HCT116 (cell line): ENCODE measurements at regions not wholly inside any gene's neighbourhood (a gene's known extent, or its start where the extent isn't known, plus 50 kb on each side); places are given as distances from the start of the nearest gene placed in this dataset.
"Not testable (repeated sequence)": the region's sequence is repeated elsewhere in the genome, so short reads cannot be mapped to it uniquely, and the experiment has no call there.

ENCODE experiments used
- ATAC-seq: fragments of 200-7000 bp; cut with Tn5 transposase; 2 replicates; pipeline ENCODE4 v1.9.1; 2020; ENCODE audit warnings: mild to moderate bottlenecking, moderate library complexity
- BruUV-seq: library from RNA; stranded (reverse); fragments of 400-500 nt; replicated peaks from 2 replicates; lab custom pipeline; 2021; lab: Mats Ljungman, UMichigan
- CTCF ChIA-PET: fragments of 300-600 bp; sonication (Branson Sonifier 250); formaldehyde crosslinking; loops from one replicate; lab custom pipeline; 2021; ENCODE audit warnings: antibody characterized with exemption; lab: Charles Lee
- POLR2A ChIA-PET: fragments of 300-600, 350-600 bp; sonication (Branson Sonifier 250); formaldehyde crosslinking; loops from one replicate; lab custom pipeline; 2021; ENCODE audit warnings: antibody characterized with exemption; lab: Charles Lee
- RAD21 ChIA-PET, 2 experiments: fragments of 300-600 bp; sonication (Branson Sonifier 250); formaldehyde crosslinking; loops; one replicate each; lab custom pipeline; 2023; ENCODE audit warnings: low total read pairs in 2 of 2; ENCODE audit not compliant: uncharacterized antibody in 2 of 2, unreplicated experiment in 2 of 2, low non-redundant PET in 1 of 2; lab: Charles Lee
- DNase-seq: peaks from one replicate; pipeline ENCODE4 v3.0.0-alpha.2; 2010; ENCODE audit warnings: low read depth, low spot score
- H2AFZ ChIP-seq: fragments of 200-600 bp; shearing (Covaris generic), sonication (generic); 2 replicates; pipeline ENCODE4 v1.6.1; 2017; ENCODE audit warnings: low read depth, mixed run types, mixed read lengths, antibody characterized with exemption, low read length; ENCODE audit not compliant: poor library complexity, severe bottlenecking
- H3K27ac ChIP-seq: 2 replicates; pipeline ENCODE4 v1.5.1; 2012; ENCODE audit warnings: low read depth, low read length
- H3K27me3 ChIP-seq: fragments of 200-600 bp; sonication (generic); 2 replicates; pipeline ENCODE4 v1.6.1; 2016; ENCODE audit warnings: mixed run types, low read length, mixed read lengths; ENCODE audit not compliant: insufficient read depth
- H3K36me3 ChIP-seq, 2 experiments: fragments of 200-500 bp in 1 of 2; fragments of 200-600 bp in 1 of 2; sonication (Bioruptor generic) in 1 of 2; sonication (generic) in 1 of 2; 2 replicates each; pipeline versions ENCODE4 v1.5.1 to v1.6.1; 2014 to 2016; ENCODE audit warnings: low read length in 2 of 2, inconsistent platforms in 1 of 2, mixed read lengths in 1 of 2, mixed run types in 1 of 2; ENCODE audit not compliant: insufficient read depth in 2 of 2, control insufficient read depth in 1 of 2
- H3K4me1 ChIP-seq, 2 experiments: fragments of 200-600 bp in 1 of 2; sonication (generic) in 1 of 2; 2 replicates each; pipeline versions ENCODE4 v1.5.1 to v1.6.1; 2012 to 2017; ENCODE audit warnings: low read length in 2 of 2, inconsistent platforms in 1 of 2, mild to moderate bottlenecking in 1 of 2, mixed read lengths in 1 of 2, mixed run types in 1 of 2, moderate library complexity in 1 of 2; ENCODE audit not compliant: insufficient read depth in 2 of 2, control insufficient read depth in 1 of 2
- H3K4me2 ChIP-seq: fragments of 200-600 bp; sonication (generic); 2 replicates; pipeline ENCODE4 v1.6.1; 2017; ENCODE audit warnings: mixed run types, low read length, mixed read lengths
- H3K4me3 ChIP-seq, 2 experiments: fragments of 200-600 bp in 1 of 2; sonication (generic) in 1 of 2; replicated peaks in 1 of 2; 2 replicates each; pipeline ENCODE4 v1.5.1; 2011 to 2016; ENCODE audit warnings: low read length in 2 of 2, control low read depth in 1 of 2, low read depth in 1 of 2, mild to moderate bottlenecking in 1 of 2, mixed read lengths in 1 of 2, mixed run types in 1 of 2
- H3K79me2 ChIP-seq: fragments of 200-600 bp; sonication (generic); 2 replicates; pipeline ENCODE4 v1.6.1; 2017; ENCODE audit warnings: mild to moderate bottlenecking, mixed run types, low read length, moderate library complexity, mixed read lengths; ENCODE audit not compliant: insufficient read depth
- H3K9ac ChIP-seq: fragments of 200-600 bp; sonication (generic); 2 replicates; pipeline ENCODE4 v1.6.1; 2016; ENCODE audit warnings: low read length, mixed read lengths
- H3K9me2 ChIP-seq: fragments of 200-600 bp; sonication (generic), shearing (Covaris generic); 2 replicates; pipeline ENCODE4 v1.6.1; 2017; ENCODE audit warnings: mixed run types, mild to moderate bottlenecking, moderate library complexity; ENCODE audit not compliant: insufficient read depth
- H3K9me3 ChIP-seq, 2 experiments: fragments of 200-500 bp in 1 of 2; fragments of 200-600 bp in 1 of 2; sonication (Bioruptor generic) in 1 of 2; sonication (generic) in 1 of 2; 2 replicates each; pipeline ENCODE4 v1.6.1; 2014 to 2017; ENCODE audit warnings: low read length in 2 of 2, mixed read lengths in 2 of 2, inconsistent platforms in 1 of 2, low read depth in 1 of 2, mild to moderate bottlenecking in 1 of 2, mixed run types in 1 of 2, moderate library complexity in 1 of 2; ENCODE audit not compliant: control insufficient read depth in 1 of 2, insufficient read depth in 1 of 2
- H4K20me1 ChIP-seq: fragments of 200-600 bp; sonication (generic), shearing (Covaris generic); 2 replicates; pipeline ENCODE4 v1.6.1; 2017; ENCODE audit warnings: mixed run types, mild to moderate bottlenecking, moderate library complexity; ENCODE audit not compliant: insufficient read depth
- ELF1 ChIP-seq: IDR thresholded peaks from 2 replicates; pipeline ENCODE4 v1.6.1; 2012; ENCODE audit warnings: low read depth, borderline replicate concordance
- MAX ChIP-seq: IDR thresholded peaks from 2 replicates; pipeline ENCODE4 v1.6.1; 2012
- POLR2A ChIP-seq: IDR thresholded peaks from 2 replicates; pipeline ENCODE4 v1.7.0; 2011; ENCODE audit warnings: borderline replicate concordance; ENCODE audit not compliant: insufficient read depth, insufficient read length; ENCODE audit errors: extremely low read depth
- SP1 ChIP-seq: IDR thresholded peaks from 2 replicates; pipeline ENCODE4 v1.6.1; 2012; ENCODE audit warnings: low read depth
- SRF ChIP-seq: IDR thresholded peaks from 2 replicates; pipeline ENCODE4 v1.6.1; 2012; ENCODE audit warnings: low read depth
- intact Hi-C: fragments of 100-400 bp; cut with micrococcal nuclease; formaldehyde crosslinking; loops from 2 replicates; pipeline ENCODE4 v1.10.0; 2022

GRCh38 chr13:83761631-83762030, 120.6 kb downstream of the SLITRK1 start:
- POLR2A ChIA-PET, result no interaction called here
- DNase-seq (no peak), ATAC-seq (no peak)
- intact Hi-C loops, result no loop called here
- no peaks in the 10 kb centered on the region for H3K79me2 ChIP-seq
- CTCF ChIA-PET, result no interaction called here
- H3K27me3 ChIP-seq, result no peaks in the 10 kb centered on the region
- no peak overlapping the region for H3K9ac ChIP-seq
- TF ChIP-seq MAX, result no peak
- H3K4me3 ChIP-seq, result no peak overlapping the region
- H3K36me3 ChIP-seq, result no peaks in the 10 kb centered on the region
- no TSS peak for BruUV-seq
- no peak overlapping the region for H3K4me2 ChIP-seq
- H3K27ac ChIP-seq, result no peak overlapping the region
- H3K4me1 ChIP-seq, result no peaks in the 10 kb centered on the region
- no peaks in the 10 kb centered on the region for H3K9me3 ChIP-seq
- no peaks in the 10 kb centered on the region for H3K9me2 ChIP-seq
- RAD21 ChIA-PET, result no interaction called here
- no peaks in the 10 kb centered on the region for H4K20me1 ChIP-seq
- H2AFZ ChIP-seq, result no peak overlapping the region

DNA sequence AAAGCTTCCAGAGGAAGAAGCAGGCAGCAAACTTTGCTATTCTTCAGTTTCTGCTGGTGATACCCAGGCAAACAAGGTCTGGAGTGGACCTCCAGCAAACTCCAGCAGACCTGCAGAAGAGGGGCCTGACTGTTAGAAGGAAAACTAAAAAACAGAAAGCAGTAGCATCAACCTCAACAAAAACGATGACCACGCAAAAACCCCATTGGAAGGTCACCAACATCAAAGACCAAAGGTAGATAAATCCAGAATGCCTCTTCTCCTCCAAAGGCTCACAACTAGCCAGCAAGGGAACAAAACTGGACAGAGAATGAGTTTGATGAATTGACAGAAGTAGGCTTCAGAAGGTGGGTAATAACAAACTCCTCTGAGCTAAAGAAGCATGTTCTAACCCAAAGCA, 127.1 kb downstream of the SLITRK1 start:
- DNase-seq, H3K79me2 ChIP-seq, RAD21 ChIA-PET, H3K27me3 ChIP-seq, H2AFZ ChIP-seq, H3K4me1 ChIP-seq, H3K4me2 ChIP-seq, H3K9me2 ChIP-seq, CTCF ChIA-PET, H3K27ac ChIP-seq, H3K36me3 ChIP-seq, H3K9me3 ChIP-seq, POLR2A ChIA-PET, intact Hi-C loops, BruUV-seq, H4K20me1 ChIP-seq, H3K4me3 ChIP-seq, ATAC-seq, H3K9ac ChIP-seq: not testable (repeated sequence)

DNA sequence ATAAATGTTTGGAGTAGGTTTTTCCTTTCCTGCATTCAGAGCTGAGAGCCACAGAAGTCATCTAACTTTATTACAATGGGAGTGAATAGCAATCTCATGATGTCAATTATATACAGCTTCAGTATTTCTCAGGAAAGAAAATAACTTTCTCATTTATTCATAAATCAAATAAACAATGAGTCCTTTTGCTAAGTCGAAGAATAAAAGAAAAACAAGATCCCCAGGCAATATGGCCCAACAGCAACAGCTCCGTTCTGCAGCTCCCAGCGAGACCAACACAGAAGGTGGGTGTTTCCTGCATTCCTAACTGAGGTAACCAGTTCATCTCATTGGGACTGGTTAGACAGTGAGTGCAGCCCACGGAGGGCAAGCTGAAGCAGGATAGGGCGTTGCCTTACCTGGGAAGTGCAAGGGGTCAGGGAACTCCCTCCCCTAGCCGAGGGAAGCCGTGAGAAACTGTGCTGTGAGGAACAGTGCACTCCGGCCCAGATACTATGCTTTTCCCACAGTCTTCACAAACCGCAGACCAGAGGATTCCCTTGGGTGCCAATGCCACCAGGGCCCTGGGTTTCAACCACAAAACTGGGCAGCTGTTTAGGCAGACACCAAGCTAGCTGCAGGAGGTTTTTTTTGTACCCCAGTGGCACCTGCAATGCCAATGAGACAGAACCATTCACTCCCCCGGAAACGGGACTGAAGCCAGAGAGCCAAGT, 128.2 kb downstream of the SLITRK1 start:
- DNase-seq, result no peak

More for the DNA sequence above, 128.2 kb downstream of the SLITRK1 start:
- RAD21 ChIA-PET, result no interaction called here
- H3K27ac ChIP-seq, result no peak overlapping the region
- TF ChIP-seq ELF1 (no peak), POLR2A (no peak), SP1 (no peak), SRF (no peak)
- TF ChIP-seq, all 23 proteins: peak for 0
- no TSS peak for BruUV-seq
- no peaks in the 10 kb centered on the region for H3K9me3 ChIP-seq
- intact Hi-C loops, result no loop called here
- H4K20me1 ChIP-seq, result no peaks in the 10 kb centered on the region
- H2AFZ ChIP-seq, result no peak overlapping the region
- no peak for ATAC-seq
- CTCF ChIA-PET, result no interaction called here
- H3K4me2 ChIP-seq, result no peak overlapping the region
- H3K79me2 ChIP-seq, result no peaks in the 10 kb centered on the region
- H3K4me3 ChIP-seq, result no peak overlapping the region
- no peak overlapping the region for H3K9ac ChIP-seq
- H3K36me3 ChIP-seq, result no peaks in the 10 kb centered on the region
- no peaks in the 10 kb centered on the region for H3K27me3 ChIP-seq
- H3K9me2 ChIP-seq, result no peaks in the 10 kb centered on the region
- POLR2A ChIA-PET, result no interaction called here
- peaks cover 0 to 6% of the 10 kb centered on the region in 2 experiments; a peak in 1 of 4 replicates for H3K4me1 ChIP-seq
